Sigmoid colon (tissue), 4 donors: ENCODE measurements at regions not wholly inside any gene's neighbourhood (a gene's known extent, or its start where the extent isn't known, plus 50 kb on each side); places are given as distances from the start of the nearest gene placed in this dataset.

Experiments
- POLR2A ChIP-seq, 2 donors: fragments of 450-650 bp; IDR thresholded peaks; one replicate each; pipeline ENCODE4 v1.6.1; 2016; ENCODE audit warnings: antibody characterized with exemption in 2 of 2, mild to moderate bottlenecking in 2 of 2, moderate library complexity in 2 of 2
- POLR2AphosphoS5 ChIP-seq, 4 donors: sonication (generic); formaldehyde crosslinking; IDR thresholded peaks; one replicate each; pipeline ENCODE4 v1.6.1; 2017; ENCODE audit warnings: antibody characterized with exemption in 4 of 4

DNA sequence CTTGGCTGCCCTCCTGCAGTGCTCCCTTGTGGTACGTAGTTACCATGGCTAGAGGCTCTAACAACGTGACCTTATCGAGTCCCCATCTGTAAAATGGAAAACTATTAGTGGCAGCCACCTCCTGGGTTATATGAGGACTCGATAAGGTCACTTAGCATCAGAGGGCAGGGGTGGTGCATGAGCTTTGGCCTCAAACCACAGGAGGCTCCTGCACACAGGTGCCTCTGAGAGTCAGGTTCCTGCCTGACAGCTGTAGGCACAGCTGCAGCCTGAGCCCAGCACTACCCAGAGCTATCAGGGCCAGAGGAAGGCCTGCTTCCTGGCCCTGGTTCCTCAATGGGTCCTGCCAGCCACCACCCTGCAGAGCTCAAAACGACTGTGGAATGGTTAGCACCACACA, 57.2 kb upstream of the SEC14L1 start:
- TF ChIP-seq POLR2AphosphoS5 (IDR thresholded peaks at IDR 0.05) (no peak), POLR2A (IDR thresholded peaks at IDR 0.05) (no peak)
